Stimulated activated CD4-positive, alpha-beta T cell treated with anti-CD3 and anti-CD28 coated beads, Interleukin-12 subunit alpha, Interleukin-12 subunit beta, amount 100 ng/mL, for 4 hours (primary cell): ENCODE measurements at regions not wholly inside any gene's neighbourhood (a gene's known extent, or its start where the extent isn't known, plus 50 kb on each side); places are given as distances from the start of the nearest gene placed in this dataset.
"Not testable (repeated sequence)": the region's sequence is repeated elsewhere in the genome, so short reads cannot be mapped to it uniquely, and the experiment has no call there.

ENCODE experiments used
- DNase-seq: peaks from one replicate; pipeline ENCODE4 v3.0.0-alpha.2; 2020

- no peak for DNase-seq
These were observed 2102.7 kb upstream of the WWC1 start for GRCh38 chr5:166188501-166189325.

DNA sequence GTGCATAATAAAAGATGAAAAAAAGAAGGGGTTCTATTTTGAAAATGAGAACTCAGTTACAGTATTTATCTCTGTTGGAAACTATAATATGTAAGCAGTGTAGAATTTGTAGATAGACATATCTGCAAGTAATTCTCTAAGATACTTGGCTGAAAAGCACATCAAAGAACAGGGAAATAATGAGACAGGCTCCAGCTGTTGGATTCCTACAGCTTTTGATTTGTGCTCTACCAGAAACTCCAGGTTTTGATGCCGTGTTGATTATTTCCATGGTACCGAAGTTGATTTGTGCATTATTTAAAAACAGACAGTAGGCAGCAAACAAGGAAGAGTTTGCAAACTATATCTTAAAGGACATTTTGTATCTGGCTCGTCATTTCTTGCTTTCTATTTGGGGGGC is 2098.7 kb upstream of the WWC1 start:
- no peak for DNase-seq

GRCh38 chr5:166195981-166196380 is 2095.5 kb upstream of the WWC1 start:
- no peak for DNase-seq

DNA sequence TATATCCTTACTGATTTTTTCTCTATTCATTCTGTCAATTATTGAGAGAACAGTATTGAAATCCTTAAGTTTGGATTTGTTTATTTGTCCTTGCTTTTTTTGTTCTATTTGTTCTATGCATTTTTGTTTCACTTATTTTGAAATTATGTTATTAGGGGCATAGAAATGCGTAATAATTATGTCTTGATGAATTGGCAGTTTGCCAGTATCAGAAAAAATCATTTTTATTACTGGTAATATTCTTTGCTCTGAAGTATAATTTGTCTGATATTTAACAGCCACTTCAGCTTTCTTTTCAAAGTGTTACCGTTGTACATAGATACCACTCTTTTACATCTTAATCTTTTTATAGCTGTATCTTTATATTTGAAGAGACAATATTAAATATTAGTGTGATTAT is 2090.9 kb upstream of the WWC1 start:
- DNase-seq, result no peak

DNA sequence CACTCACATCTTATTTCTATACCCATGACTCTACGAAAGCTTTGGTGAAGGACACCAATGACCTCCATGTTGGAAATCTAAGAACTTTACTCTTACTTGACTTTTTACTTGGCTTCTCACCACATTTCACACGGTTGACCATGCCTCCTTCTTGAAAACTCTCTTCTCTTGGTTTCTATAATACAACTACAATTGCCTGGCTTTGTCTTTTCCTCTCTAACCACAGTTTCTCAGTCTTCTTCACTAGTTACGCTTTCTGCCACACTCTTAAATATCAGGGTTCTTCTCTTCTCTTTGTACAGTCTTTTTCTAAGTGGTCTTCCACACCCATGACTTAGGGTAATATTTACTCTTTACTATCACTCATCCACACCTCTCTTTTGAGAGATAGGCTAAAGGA is 2079.8 kb upstream of the WWC1 start:
- no peak for DNase-seq

DNA sequence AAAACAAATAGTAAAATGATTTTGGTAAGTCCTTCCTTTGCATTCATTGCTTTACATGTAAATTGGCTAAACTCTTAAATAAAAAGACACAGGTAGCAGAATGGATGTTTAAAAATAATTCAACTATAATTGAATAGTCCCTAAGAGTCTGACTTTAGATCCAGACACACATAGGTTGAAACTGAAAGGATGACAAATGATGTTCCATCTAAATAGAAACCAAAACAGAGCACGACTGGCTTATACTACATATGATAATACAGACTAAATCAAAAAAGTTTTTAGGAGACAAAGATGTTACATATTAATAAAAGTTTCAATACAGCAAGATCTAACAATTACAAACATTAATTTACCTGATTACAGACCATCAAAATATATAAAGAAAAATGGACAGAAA is 2055.1 kb upstream of the WWC1 start:
- no peak for DNase-seq

DNA sequence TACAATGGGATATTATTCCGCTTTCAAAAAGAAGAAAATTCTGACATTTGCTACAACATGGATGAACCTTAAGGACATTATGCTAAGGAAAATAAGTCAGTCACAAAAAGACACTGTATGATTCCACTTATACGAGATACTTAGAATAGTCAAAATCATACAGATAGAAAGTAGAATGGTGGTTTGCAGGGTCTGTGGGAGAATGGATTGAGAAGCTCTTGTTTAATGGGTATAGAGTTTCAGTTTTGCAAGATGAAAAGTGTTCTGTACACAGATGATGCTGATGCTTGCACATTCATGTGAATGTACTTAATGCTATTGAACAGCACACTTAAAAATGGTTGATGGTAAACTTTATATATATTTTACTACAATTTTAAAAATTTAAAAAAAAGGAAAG is 2050.7 kb upstream of the WWC1 start:
- DNase-seq, result no peak

- DNase-seq, result no peak
These were observed 2045.9 kb upstream of the WWC1 start for GRCh38 chr5:166245556-166245955.

GRCh38 chr5:166251786-166252185 is 2039.7 kb upstream of the WWC1 start:
- DNase-seq, result no peak

- no peak for DNase-seq
These were observed 2033.8 kb upstream of the WWC1 start for GRCh38 chr5:166257661-166258060.

- no peak for DNase-seq
These were observed 2029.0 kb upstream of the WWC1 start for GRCh38 chr5:166262395-166262794.

DNA sequence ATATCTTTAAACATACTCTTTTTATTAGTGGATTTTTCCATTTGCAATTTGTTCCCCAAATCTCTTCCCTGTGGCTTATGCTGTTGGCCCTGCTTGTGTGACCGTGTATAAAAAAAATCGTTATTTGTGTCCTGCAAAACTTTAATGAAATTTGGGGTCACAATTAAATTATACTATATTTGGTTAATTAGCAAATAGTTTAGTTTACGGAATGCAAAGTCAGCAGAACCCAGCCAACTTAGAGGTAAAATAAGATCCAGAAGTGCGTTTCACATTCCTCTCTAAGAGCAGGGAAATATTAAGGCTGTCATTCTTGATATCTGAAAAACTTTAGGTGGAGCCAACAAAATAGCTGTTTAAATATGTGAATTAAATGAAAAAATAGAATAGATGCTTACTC is 2023.5 kb upstream of the WWC1 start:
- DNase-seq, result no peak

GRCh38 chr5:166270712-166271111 is 2020.7 kb upstream of the WWC1 start:
- DNase-seq, result no peak

DNA sequence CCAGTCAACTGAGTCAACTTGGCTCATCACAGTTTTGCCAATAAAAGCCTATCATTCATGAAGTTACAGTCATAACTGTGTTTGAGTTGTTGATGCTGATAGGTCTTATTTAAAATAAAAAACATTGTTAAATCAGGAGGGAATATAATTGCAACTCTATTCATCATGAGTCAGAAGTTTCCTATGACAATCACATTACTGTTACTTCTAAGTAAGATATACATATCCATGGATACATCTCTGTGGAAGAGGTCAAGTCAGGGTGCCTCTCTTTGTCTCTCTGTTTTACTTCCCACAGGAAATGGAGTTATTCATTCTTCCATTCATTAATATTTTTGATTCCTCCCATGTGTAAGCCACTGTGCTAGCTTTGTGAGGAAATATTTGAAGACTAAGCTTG is 2015.4 kb upstream of the WWC1 start:
- DNase-seq, result no peak

- no peak for DNase-seq
These were observed 2011.6 kb upstream of the WWC1 start for GRCh38 chr5:166279828-166280227.

DNA sequence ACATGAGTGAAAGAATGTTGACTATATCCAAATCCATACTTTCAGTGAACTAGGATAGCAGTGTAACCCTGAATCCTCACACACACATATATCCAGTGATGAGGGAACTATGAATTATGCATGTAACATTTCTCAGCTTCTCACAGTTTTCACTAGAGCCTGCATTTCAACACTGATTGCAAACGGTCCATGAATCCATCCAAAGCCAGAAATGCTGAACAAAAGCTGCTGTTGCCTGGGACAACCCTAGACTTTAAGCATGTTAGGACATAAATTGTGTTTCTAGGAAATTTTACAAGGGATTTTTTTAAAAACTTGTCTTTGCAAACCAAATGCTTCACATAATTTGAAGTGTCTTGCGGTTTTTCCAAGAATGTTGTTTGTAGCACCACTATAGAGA is 2010.0 kb upstream of the WWC1 start:
- no peak for DNase-seq

DNA sequence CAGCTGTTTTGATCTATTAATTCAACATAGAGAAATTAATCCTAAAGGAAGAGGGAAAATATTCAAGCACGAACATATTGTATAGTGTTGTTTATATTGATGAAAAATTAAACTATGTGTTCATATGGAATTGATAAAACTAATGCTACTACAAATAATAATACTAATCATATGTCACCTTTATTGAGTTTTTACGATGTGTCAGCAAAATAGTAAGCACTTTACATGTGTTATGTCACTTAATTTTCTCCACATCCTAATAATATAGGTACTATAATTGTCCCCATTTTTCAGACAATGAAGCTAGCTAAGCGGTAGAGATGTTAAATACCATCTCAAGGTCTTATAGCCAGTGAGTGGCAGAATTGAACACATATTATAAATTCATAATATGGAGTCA is 2008.5 kb upstream of the WWC1 start:
- DNase-seq, result no peak

GRCh38 chr5:166285361-166285760 is 2006.1 kb upstream of the WWC1 start:
- no peak for DNase-seq

- no peak for DNase-seq
These were observed 2004.6 kb upstream of the WWC1 start for GRCh38 chr5:166286832-166287231.

GRCh38 chr5:166287866-166288265 is 2003.6 kb upstream of the WWC1 start:
- no peak for DNase-seq

DNA sequence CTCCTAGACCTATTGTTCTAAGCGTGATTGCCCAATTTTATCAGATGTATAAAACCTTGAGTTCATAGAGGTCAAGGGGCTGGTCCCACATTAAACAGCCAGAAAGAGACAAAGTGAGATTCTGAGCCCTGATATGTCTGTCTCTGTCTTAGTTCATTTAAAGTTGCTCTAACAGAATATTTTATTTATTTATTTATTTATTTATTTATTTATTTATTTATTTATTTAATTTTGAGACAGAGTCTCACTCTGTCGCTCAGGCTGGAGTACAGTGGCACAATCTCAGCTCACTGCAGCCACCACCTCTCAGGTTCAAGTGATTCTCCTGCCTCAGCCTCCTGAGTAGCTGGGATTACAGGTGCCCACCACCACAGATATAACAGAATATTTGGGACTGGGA is 1999.6 kb upstream of the WWC1 start:
- not testable (repeated sequence) for DNase-seq

GRCh38 chr5:166293892-166294291 is 1997.6 kb upstream of the WWC1 start:
- DNase-seq, result no peak

GRCh38 chr5:166302166-166302565 is 1989.3 kb upstream of the WWC1 start:
- DNase-seq, result no peak

DNA sequence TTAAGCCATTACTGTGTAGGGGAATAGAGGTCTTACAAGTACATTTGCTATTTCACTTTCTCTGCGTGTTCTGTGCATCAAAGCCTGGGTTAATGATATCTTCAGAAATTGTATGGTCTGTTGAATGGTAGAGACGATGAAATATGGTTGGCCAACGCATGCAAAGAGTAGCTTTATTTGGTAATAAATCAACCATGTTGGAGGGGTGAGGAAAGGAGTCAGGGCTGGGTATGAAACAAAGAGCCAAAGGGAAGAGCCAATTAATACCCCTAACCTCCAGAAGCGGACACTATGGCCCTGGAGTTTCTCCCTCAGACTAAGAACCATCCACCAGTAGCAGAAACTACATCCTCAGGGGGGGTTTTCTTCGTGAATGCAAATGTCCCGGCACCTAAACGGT is 1974.0 kb upstream of the WWC1 start:
- DNase-seq, result no peak

GRCh38 chr5:166320920-166321480 is 1970.4 kb upstream of the WWC1 start:
- no peak for DNase-seq
